T47D (cell line): ENCODE measurements at regions not wholly inside any gene's neighbourhood (a gene's known extent, or its start where the extent isn't known, plus 50 kb on each side); places are given as distances from the start of the nearest gene placed in this dataset.

Experiments
- DNase-seq, 2 experiments: peaks; one replicate each; pipeline versions ENCODE4 v3.0.0 to v3.0.0-alpha.2; 2011 to 2012; ENCODE audit warnings: low read depth in 1 of 2, low spot score in 1 of 2
- JUND ChIP-seq: IDR thresholded peaks from 2 replicates; pipeline ENCODE4 v1.6.1; 2012; ENCODE audit warnings: low read depth
- in situ Hi-C: cut with HindIII; loops from 2 replicates; pipeline ENCODE4 v1.10.0; 2016; ENCODE audit warnings: low sequenced_read_pairs, low pct_unique_long_range_greater_than_20kb

- in situ Hi-C loops: no loop called here
- no peak for DNase-seq
These were observed 98.7 kb downstream of the C16orf95 start for GRCh38 chr16:87218281-87219055.

GRCh38 chr16:87219287-87219909 lies 97.8 kb downstream of the C16orf95 start:
- TF ChIP-seq JUND: no peak
- DNase-seq: no peak
- in situ Hi-C loops: no loop called here

More at GRCh38 chr16:87218281-87219055, 98.7 kb downstream of the C16orf95 start:
- no peak for TF ChIP-seq JUND

- in situ Hi-C loops: no loop called here
- TF ChIP-seq JUND: no peak
- DNase-seq: no peak
These were observed 95.6 kb downstream of the C16orf95 start for GRCh38 chr16:87221633-87222032.

- in situ Hi-C loops: no loop called here
- TF ChIP-seq JUND: no peak
- DNase-seq: no peak
These were observed 94.9 kb downstream of the C16orf95 start for GRCh38 chr16:87222335-87222734.

DNA sequence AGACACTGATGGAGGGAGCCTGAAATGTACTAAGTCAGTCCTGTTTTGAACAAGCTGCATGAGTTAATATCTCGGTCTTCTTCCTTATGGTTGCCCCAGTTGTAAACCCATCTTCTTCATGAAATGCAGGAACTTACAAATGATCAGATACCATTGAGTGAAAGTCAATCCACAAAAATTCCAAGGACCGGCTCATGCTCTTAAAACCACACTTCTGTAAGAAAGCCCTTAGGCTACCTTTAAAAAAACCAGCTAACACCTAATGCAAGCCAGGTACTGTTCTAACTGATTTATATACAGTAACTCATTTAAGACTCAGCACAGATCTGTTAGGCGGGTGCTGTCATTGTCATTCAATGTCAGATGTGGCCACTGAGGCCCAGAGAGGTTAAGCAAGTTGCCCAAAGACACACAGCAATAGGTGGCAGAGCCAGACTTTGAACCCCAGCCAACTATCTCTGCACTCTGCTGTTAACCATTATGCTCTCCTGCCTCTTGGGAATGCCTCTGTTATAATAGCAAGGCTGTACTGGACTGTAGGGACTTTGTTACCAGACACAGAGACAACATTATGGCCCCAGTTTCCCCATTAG lies 93.4 kb downstream of the C16orf95 start:
- TF ChIP-seq JUND: no peak
- DNase-seq: no peak
- in situ Hi-C loops: no loop called here

DNA sequence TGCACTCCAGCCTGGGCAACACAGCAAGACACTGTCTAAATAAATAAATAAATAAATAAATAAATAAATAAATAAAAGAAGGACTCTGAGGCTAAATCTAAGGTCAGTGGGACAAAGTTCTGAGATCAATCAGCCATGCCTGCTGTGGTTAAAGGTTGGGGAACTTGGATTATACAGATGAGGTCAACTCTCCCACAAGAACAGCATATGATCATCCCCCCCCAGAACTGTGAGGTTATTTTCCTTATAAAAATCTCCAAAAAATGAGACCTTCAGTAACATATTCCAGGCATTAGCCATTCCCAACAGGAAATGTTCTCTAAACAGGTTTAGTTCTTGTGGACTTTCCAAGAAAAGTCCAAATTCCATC lies 90.3 kb downstream of the C16orf95 start:
- DNase-seq: no peak
- in situ Hi-C loops: no loop called here
- no peak for TF ChIP-seq JUND

DNA sequence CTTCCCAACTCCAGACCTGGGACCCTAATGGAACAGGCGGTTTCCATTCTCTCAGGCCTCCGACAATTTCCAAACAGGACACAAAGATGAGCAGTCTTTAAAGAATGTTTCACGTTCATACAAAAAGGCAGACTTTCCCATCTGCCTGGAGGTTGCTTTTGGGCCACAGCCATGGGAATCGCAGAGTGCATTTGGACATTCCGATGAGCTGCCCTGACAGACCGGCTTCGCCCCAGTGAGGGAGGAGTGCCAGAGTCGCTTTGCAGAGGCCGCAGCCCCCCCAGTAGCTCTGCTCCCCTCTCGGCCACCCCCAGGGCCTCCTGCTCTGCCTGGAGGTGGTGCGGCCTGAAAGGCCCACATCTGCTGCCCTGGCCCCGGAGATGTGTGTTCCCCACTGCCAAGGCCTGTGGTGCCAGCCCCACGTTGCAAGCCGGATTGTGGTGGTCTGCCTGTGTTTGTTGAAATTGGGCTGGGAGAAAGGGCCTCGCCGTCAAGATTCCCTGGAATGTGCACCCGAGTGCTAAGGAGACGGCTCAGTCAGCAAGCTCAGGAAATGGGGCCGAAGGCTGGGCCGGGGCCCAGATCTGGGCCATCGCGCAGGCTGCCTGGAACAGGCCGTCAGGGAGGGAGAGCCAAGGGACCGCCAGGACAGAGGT lies 89.8 kb downstream of the C16orf95 start:
- in situ Hi-C loops: no loop called here
- no peak for DNase-seq
- no peak for TF ChIP-seq JUND

GRCh38 chr16:87228363-87228762 lies 88.8 kb downstream of the C16orf95 start:
- DNase-seq: no peak
- TF ChIP-seq JUND: no peak
- in situ Hi-C loops: no loop called here

DNA sequence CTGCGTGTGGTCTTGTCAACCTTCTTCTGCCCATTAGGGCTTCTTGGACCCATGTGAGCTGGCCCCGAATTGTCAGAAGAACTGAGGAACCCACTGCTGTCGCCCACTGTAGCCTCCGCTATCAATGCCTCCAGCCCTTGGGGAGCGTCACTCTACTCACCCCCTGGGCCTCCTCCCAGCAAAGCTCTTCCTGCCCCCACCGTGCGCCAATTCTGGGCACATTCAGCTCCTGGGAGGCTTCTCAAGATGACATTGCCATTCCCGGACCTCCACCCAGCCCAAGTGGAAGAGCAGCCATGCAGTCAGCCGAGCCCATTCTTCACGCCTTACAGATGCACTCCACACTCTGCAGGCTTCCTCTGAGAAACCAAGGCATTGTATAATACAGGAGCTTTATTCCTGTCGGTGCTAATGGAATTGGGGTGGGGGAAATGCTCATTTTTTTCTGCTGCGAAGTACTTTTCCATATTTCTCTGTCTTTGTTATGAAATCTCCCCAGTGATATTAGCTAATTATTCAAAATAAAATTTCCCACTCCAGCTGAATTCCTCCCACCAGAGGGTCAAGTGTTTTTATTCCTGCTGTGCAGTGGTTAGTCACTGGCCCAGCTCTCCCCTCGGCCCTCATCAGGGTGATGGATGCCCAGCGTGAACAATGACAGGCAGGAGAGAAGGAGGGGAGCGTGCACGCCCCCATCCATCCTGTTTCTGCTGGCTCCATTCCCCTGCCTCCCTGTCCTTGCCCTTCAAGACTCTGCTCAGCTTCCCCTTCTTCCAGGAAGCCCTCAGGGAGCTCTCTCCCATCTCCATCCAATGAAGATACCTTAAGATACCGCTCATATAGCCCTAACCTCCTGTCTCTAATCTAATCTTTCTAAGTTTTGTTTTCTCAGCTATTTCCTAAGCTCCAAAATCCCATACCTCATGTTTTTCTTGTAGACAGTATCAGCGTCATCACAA lies 87.7 kb downstream of the C16orf95 start:
- no peak for DNase-seq
- TF ChIP-seq JUND: no peak
- in situ Hi-C loops: no loop called here

- in situ Hi-C loops: no loop called here
- DNase-seq: no peak
- no peak for TF ChIP-seq JUND
These were observed 86.6 kb downstream of the C16orf95 start for GRCh38 chr16:87230571-87230970.

DNA sequence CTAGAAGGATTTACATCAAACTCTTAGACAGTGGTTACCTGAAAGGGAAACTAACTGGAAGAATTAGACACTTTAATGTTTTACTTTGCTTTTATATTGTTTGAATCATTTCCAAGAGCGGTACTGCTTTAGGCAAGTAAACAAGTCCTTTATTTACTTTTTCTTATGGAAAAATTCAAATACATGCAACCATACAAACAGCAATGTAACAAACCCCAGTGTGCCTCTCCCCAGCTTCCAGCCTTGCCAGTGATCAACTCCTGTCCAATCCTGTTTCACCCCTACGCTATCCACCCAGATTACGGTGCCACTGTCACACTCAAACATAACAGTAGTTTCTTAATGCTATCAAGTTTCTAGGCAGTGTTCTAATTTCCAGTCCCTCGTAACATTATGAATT lies 85.9 kb downstream of the C16orf95 start:
- no peak for TF ChIP-seq JUND
- in situ Hi-C loops: no loop called here
- DNase-seq: peak; percentile 36 to 64

- no peak for DNase-seq
- in situ Hi-C loops: no loop called here
- no peak for TF ChIP-seq JUND
These were observed 85.3 kb downstream of the C16orf95 start for GRCh38 chr16:87231911-87232310.
